ENCODE measurements at regions not wholly inside any gene's neighbourhood (a gene's known extent, or its start where the extent isn't known, plus 50 kb on each side); places are given as distances from the start of the nearest gene placed in this dataset.
A peak's percentile ranks its signal among the peaks of the same experiment; 100 is the strongest.

GRCh38 chr2:150599889-150600288 lies 112.4 kb upstream of the RND3 start:
- TF ChIP-seq, protein P1, sequence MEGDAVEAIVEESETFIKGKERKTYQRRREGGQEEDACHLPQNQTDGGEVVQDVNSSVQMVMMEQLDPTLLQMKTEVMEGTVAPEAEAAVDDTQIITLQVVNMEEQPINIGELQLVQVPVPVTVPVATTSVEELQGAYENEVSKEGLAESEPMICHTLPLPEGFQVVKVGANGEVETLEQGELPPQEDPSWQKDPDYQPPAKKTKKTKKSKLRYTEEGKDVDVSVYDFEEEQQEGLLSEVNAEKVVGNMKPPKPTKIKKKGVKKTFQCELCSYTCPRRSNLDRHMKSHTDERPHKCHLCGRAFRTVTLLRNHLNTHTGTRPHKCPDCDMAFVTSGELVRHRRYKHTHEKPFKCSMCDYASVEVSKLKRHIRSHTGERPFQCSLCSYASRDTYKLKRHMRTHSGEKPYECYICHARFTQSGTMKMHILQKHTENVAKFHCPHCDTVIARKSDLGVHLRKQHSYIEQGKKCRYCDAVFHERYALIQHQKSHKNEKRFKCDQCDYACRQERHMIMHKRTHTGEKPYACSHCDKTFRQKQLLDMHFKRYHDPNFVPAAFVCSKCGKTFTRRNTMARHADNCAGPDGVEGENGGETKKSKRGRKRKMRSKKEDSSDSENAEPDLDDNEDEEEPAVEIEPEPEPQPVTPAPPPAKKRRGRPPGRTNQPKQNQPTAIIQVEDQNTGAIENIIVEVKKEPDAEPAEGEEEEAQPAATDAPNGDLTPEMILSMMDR (IDR thresholded peaks at IDR 0.05), result peak in 7 of 9 donors; percentile 8 to 43 (median 24)
- intact Hi-C loops (cut with DNase I), result loop anchor here in 3 of 10 donors (10.0 kb wide), 2 partner anchors 75 to 315 kb away; no protein-coding TSS in a partner anchor

DNA sequence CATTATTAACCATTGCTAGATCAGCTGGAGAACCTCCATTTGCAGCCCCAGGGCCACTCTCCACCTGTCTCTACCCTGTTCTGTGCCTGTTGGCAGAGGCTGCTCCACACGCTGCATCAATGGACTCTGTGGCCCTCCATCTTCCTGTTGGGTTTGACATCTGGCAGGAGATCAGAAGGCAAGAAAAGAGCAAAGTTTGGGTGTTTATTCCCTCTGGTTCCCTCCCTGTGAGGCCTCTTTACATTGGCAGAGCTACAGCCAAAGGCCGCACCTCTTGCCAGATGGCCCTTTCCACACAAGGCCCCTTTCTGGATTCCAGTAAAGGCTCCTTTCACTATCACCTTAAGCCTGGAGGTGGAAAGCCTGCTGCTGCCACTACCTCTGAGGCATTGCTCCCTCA lies 110.9 kb upstream of the RND3 start:
- H3K27me3 ChIP-seq, result no peaks in the 10 kb centered on the region
- H3K4me3 ChIP-seq, result no peak overlapping the region
- H3K4me1 ChIP-seq, result peaks cover 0 to 5% (median 0%) of the 10 kb centered on the region in 9 donors
- peaks cover 0 to 2% (median 0%) of the 10 kb centered on the region in 11 donors for H3K9me3 ChIP-seq
- ATAC-seq (no peak), DNase-seq (no peak)
- whole genome bisulfite sequencing, 2 donors, result 40 to 46% methylated on average over 2 of the region's 2 CpGs
- intact Hi-C loops (cut with DNase I), result loop anchor here in 1 of 10 donors (10.0 kb wide), 1 partner anchor 316 kb away; no protein-coding TSS in a partner anchor
- TF ChIP-seq, protein P1 (IDR thresholded peaks at IDR 0.05), result no peak
- no peaks in the 10 kb centered on the region for H3K36me3 ChIP-seq
- no peak overlapping the region for H3K27ac ChIP-seq

More at GRCh38 chr2:150599889-150600288, 112.4 kb upstream of the RND3 start:
- Histone ChIP-seq H3K9me3 (no peaks in the 10 kb centered on the region), H3K27ac (no peak overlapping the region), H3K4me1 (peaks cover 0 to 5% (median 0%) of the 10 kb centered on the region in 9 donors), H3K4me3 (no peak overlapping the region), H3K27me3 (no peaks in the 10 kb centered on the region), H3K36me3 (no peaks in the 10 kb centered on the region)
- ATAC-seq (no peak), DNase-seq (no peak)

- TF ChIP-seq, protein P1 (IDR thresholded peaks at IDR 0.05), result no peak
- Histone ChIP-seq H3K4me1 (no peaks in the 10 kb centered on the region), H3K36me3 (no peaks in the 10 kb centered on the region), H3K27me3 (no peaks in the 10 kb centered on the region), H3K27ac (no peak overlapping the region), H3K4me3 (no peak overlapping the region), H3K9me3 (peaks cover 0 to 2% (median 0%) of the 10 kb centered on the region in 11 donors)
- 72 to 76% methylated on average over 4 of the region's 4 CpGs for WGBS, 2 donors
- ATAC-seq, result no peak
- intact Hi-C loops (cut with DNase I), result loop anchor here in 1 of 10 donors (10.0 kb wide), 1 partner anchor 319 kb away; no protein-coding TSS in a partner anchor
- no peak for DNase-seq
These were observed 108.5 kb upstream of the RND3 start for GRCh38 chr2:150595803-150596470.

DNA sequence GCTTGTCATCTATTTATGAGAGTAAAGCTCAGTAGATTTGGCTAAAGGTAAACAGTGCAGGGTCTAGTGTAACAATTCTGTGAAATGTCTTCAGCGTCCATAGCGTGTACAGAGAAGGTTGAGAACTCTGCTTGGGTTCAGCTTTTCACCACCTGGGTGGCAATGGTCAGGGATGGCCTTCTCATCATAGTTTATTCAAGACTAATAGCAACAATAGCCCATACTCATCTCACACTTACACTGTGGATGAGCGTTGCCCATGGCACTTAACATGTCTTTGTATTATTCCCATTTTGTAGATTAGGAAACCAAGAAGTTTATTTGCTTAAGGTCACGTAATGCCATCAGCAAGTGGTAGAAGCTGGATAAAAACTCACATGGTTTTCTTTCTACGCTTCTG lies 106.8 kb upstream of the RND3 start:
- intact Hi-C loops (cut with DNase I), result loop anchor here in 1 of 10 donors (10.0 kb wide), 1 partner anchor 321 kb away; no protein-coding TSS in a partner anchor

More for the DNA sequence above, 106.8 kb upstream of the RND3 start:
- Histone ChIP-seq H3K4me3 (no peak overlapping the region), H3K4me1 (no peaks in the 10 kb centered on the region), H3K36me3 (no peaks in the 10 kb centered on the region), H3K27ac (no peak overlapping the region), H3K9me3 (peaks cover 0 to 2% (median 0%) of the 10 kb centered on the region in 11 donors), H3K27me3 (no peaks in the 10 kb centered on the region)
- no peak for DNase-seq
- TF ChIP-seq, protein P1 (IDR thresholded peaks at IDR 0.05), result no peak
- no peak for ATAC-seq
- 95 to 96% methylated on average over 5 of the region's 5 CpGs for WGBS, 2 donors

All from heart right ventricle (tissue), 16 donors.